KMS-11 (cell line): ENCODE measurements at regions not wholly inside any gene's neighbourhood (a gene's known extent, or its start where the extent isn't known, plus 50 kb on each side); places are given as distances from the start of the nearest gene placed in this dataset.

Experiments
- H2AFZ ChIP-seq: fragments of 200-600 bp; sonication (generic); 2 replicates; pipeline ENCODE4 v1.6.1; 2016; ENCODE audit warnings: antibody characterized with exemption, mixed run types, low read depth
- H3K27ac ChIP-seq: fragments of 200-600 bp; sonication (generic); 2 replicates; pipeline ENCODE4 v1.6.1; 2016; ENCODE audit warnings: mild to moderate bottlenecking, mixed run types
- H3K27me3 ChIP-seq: fragments of 200-600 bp; sonication (generic); 2 replicates; pipeline ENCODE4 v1.6.1; 2017; ENCODE audit warnings: mild to moderate bottlenecking, low read depth, mixed run types, moderate library complexity; ENCODE audit not compliant: insufficient read depth
- H3K36me3 ChIP-seq: fragments of 200-600 bp; sonication (generic); 2 replicates; pipeline ENCODE4 v1.6.1; 2017; ENCODE audit warnings: mild to moderate bottlenecking, mixed run types; ENCODE audit not compliant: insufficient read depth
- H3K4me1 ChIP-seq: fragments of 200-600 bp; sonication (generic); 2 replicates; pipeline ENCODE4 v1.6.1; 2016; ENCODE audit warnings: mild to moderate bottlenecking, low read depth, mixed run types; ENCODE audit not compliant: poor library complexity, severe bottlenecking
- H3K4me2 ChIP-seq: fragments of 200-600 bp; sonication (generic); 2 replicates; pipeline ENCODE4 v1.7.0; 2016; ENCODE audit warnings: mild to moderate bottlenecking, mixed run types
- H3K4me3 ChIP-seq: fragments of 200-600 bp; sonication (generic); IDR thresholded peaks from 2 replicates; pipeline ENCODE4 v1.6.1; 2017; ENCODE audit warnings: low read depth, low read length, mixed read lengths; ENCODE audit not compliant: insufficient read depth
- H3K79me2 ChIP-seq: fragments of 200-600 bp; sonication (generic); 2 replicates; pipeline ENCODE4 v1.6.1; 2016; ENCODE audit warnings: low read depth, mixed run types; ENCODE audit not compliant: insufficient read depth
- H3K9ac ChIP-seq: fragments of 200-600 bp; sonication (generic); 2 replicates; pipeline ENCODE4 v1.6.1; 2016; ENCODE audit warnings: mild to moderate bottlenecking, mixed run types
- H4K20me1 ChIP-seq: fragments of 200-600 bp; sonication (generic); 2 replicates; pipeline ENCODE4 v1.6.1; 2016; ENCODE audit warnings: mild to moderate bottlenecking, mixed run types; ENCODE audit not compliant: insufficient read depth
- CTCF ChIP-seq: fragments of 200-600 bp; sonication (generic); conservative IDR thresholded peaks from 2 replicates; pipeline ENCODE4 v1.6.1; 2017; ENCODE audit warnings: low read depth, mild to moderate bottlenecking, antibody characterized with exemption, low read length, moderate library complexity, mixed read lengths

DNA sequence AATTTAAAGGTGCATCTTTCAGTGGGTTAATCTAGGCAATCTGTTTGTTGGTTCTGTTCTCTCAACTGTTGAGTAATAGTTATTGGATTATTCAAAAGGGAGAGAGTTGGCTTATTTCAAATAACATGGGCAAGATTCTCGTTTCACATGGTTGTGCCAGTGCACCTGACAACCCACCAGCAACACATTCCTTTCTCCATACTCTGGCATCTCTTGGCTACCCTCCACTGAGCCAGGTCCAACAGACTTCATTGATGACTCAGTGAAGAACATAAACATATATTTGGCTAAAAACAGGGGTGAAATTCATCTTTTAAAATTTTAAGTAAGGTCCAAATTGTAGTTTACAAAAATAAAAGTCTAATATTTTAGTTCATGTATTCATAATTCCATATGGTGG is 967.2 kb downstream of the RPA4 start:
- no peak for TF ChIP-seq CTCF
- no peaks in the 10 kb centered on the region for H3K79me2 ChIP-seq
- no peaks in the 10 kb centered on the region for H3K36me3 ChIP-seq
- no peak overlapping the region for H3K27ac ChIP-seq
- H3K4me2 ChIP-seq = no peak overlapping the region
- H3K9ac ChIP-seq = no peak overlapping the region
- H3K27me3 ChIP-seq = no peaks in the 10 kb centered on the region
- H2AFZ ChIP-seq = no peak overlapping the region
- no peaks in the 10 kb centered on the region for H3K4me1 ChIP-seq
- no peak overlapping the region for H3K4me3 ChIP-seq
- H4K20me1 ChIP-seq = no peaks in the 10 kb centered on the region

DNA sequence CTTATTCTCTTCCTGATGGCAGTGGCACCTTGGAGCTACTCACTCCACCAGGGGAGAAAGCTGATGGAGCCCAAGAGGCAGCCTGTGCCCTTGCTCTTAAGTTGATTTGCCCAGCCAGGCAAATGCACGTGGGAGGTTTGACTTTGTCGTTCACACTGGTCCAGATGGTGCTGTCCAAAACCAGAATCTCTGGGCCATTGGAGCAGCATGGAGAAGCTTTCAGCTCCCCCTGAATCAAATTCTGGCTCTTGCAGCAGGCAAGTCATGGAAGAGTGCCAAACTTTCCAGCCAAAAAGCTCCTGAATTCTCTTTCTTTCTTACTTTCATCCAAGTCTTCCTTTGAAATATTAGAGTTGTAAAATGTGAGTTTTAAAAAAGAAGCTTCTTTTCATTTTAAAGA is 970.4 kb downstream of the RPA4 start:
- H3K4me1 ChIP-seq = no peaks in the 10 kb centered on the region
- H3K4me2 ChIP-seq = no peak overlapping the region
- H3K27me3 ChIP-seq = no peaks in the 10 kb centered on the region
- no peaks in the 10 kb centered on the region for H3K36me3 ChIP-seq
- no peaks in the 10 kb centered on the region for H4K20me1 ChIP-seq
- H3K9ac ChIP-seq = no peak overlapping the region
- H3K79me2 ChIP-seq = no peaks in the 10 kb centered on the region
- no peak overlapping the region for H3K27ac ChIP-seq
- no peak overlapping the region for H3K4me3 ChIP-seq
- no peak for TF ChIP-seq CTCF
- no peak overlapping the region for H2AFZ ChIP-seq

DNA sequence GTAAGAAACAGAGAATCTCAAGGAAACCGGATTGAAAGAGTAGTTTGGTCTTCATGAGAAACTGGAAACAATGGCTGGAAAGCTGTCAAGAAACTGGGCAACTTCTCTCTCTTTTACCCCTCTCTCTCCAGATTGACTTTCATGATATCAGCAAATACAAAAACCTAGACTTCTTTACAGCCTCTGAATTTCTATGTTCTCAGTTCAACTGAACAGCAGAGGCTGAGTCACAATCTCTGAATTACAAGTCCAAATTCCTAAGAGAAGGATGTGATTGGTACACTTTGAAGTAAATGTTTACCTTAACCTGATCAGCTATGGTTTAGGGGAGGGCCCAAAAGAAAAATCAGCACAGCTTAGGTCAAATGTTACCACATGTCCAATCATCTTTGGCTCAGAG is 974.9 kb downstream of the RPA4 start:
- H3K36me3 ChIP-seq = no peaks in the 10 kb centered on the region
- no peak overlapping the region for H3K4me3 ChIP-seq
- H3K27me3 ChIP-seq = no peaks in the 10 kb centered on the region
- no peaks in the 10 kb centered on the region for H4K20me1 ChIP-seq
- no peak overlapping the region for H3K27ac ChIP-seq
- H3K4me1 ChIP-seq = no peaks in the 10 kb centered on the region
- H3K9ac ChIP-seq = no peak overlapping the region
- no peak overlapping the region for H2AFZ ChIP-seq
- no peak for TF ChIP-seq CTCF
- no peak overlapping the region for H3K4me2 ChIP-seq
- no peaks in the 10 kb centered on the region for H3K79me2 ChIP-seq

- no peak overlapping the region for H2AFZ ChIP-seq
- H3K79me2 ChIP-seq = no peaks in the 10 kb centered on the region
- H3K4me2 ChIP-seq = no peak overlapping the region
- H4K20me1 ChIP-seq = no peaks in the 10 kb centered on the region
- no peak overlapping the region for H3K9ac ChIP-seq
- H3K4me1 ChIP-seq = no peaks in the 10 kb centered on the region
- TF ChIP-seq CTCF = no peak
- H3K27ac ChIP-seq = no peak overlapping the region
- H3K36me3 ChIP-seq = no peaks in the 10 kb centered on the region
- no peaks in the 10 kb centered on the region for H3K27me3 ChIP-seq
- H3K4me3 ChIP-seq = no peak overlapping the region
Measured at GRCh38 chrX:97860226-97860625, 976.5 kb downstream of the RPA4 start.

DNA sequence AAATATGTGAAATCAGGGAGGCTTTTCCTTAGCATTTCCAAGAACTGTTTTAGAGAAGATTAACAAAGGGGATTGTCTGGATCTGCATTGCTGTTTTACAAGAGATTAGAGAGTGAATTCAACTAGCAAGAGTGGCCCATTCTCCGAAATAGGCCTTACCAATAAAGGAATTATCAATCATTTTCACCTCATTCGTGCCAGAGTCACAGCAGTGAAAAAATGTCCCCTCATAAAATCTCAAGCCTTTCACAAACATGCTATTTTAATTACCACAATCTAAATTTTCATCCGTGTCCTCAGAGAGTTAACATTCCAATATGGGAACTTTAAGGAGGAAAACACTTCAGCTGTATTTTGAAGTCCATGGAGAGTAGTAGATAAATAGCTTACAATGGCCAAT is 979.6 kb downstream of the RPA4 start:
- no peak overlapping the region for H3K4me3 ChIP-seq
- H4K20me1 ChIP-seq = no peaks in the 10 kb centered on the region
- TF ChIP-seq CTCF = no peak
- no peak overlapping the region for H3K4me2 ChIP-seq
- H3K79me2 ChIP-seq = no peaks in the 10 kb centered on the region
- H3K36me3 ChIP-seq = no peaks in the 10 kb centered on the region
- H2AFZ ChIP-seq = no peak overlapping the region
- H3K27me3 ChIP-seq = no peaks in the 10 kb centered on the region
- H3K4me1 ChIP-seq = no peaks in the 10 kb centered on the region
- H3K9ac ChIP-seq = no peak overlapping the region
- H3K27ac ChIP-seq = no peak overlapping the region
